KOPT-K1 (cell line): ENCODE measurements at regions not wholly inside any gene's neighbourhood (a gene's known extent, or its start where the extent isn't known, plus 50 kb on each side); places are given as distances from the start of the nearest gene placed in this dataset.
"Not testable (repeated sequence)": the region's sequence is repeated elsewhere in the genome, so short reads cannot be mapped to it uniquely, and the experiment has no call there.

Experiments
- H3K27ac ChIP-seq: fragments of 200-600 bp; sonication (generic); 2 replicates; pipeline ENCODE4 v1.5.1; 2016; ENCODE audit warnings: antibody characterized with exemption, mild to moderate bottlenecking, low read depth, low read length; ENCODE audit not compliant: poor library complexity, severe bottlenecking
- H3K36me3 ChIP-seq: fragments of 200-600 bp; sonication (generic); 2 replicates; pipeline ENCODE4 v1.5.1; 2017; ENCODE audit warnings: antibody characterized with exemption, mild to moderate bottlenecking, low read length, moderate library complexity; ENCODE audit not compliant: insufficient read depth
- H3K9me3 ChIP-seq: fragments of 200-600 bp; sonication (generic); 2 replicates; pipeline ENCODE4 v1.5.1; 2017; ENCODE audit warnings: antibody characterized with exemption, low read length, mild to moderate bottlenecking; ENCODE audit not compliant: insufficient read depth, poor library complexity, severe bottlenecking

DNA sequence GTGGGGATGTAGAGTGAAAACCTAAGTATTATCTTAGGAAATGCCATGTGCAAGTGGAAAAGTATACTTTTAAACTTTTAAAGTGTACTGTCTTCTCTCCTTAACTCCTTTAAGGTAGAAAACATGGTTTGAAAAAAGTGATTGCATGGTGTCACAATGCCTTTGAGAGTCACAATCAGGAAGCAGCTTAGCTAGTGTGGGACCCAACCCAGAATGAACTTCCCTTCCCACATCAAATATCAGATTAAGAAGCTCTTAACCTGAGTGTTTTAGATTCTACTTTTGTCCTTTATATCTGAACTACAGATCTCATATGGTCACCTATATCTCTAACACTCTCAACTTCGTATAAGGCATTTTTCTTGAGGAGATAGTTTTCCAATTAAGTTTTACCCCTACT is 266.6 kb downstream of the KDM5D start:
- H3K9me3 ChIP-seq: peaks cover 15% of the 10 kb centered on the region
- H3K27ac ChIP-seq: peak overlapping the region; percentile 66
- no peaks in the 10 kb centered on the region for H3K36me3 ChIP-seq

DNA sequence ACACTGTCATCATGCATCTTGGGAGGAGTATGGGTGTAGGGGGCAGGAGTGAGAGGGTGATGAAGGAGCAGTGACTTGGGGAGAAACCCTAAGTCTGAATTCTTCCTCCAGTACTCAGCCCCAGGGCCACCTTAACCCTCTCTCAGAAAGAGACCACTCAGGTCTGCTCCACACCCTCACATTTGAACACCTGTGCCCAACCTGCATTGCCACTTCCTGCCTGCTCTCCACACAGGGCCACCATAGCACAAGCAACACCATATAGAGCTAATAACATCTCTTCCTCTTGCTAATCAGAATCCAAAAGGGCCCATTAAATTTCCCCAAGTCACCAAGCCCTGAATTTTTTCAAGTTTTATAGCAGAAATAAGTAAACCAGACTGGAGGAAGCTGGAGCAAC is 278.7 kb downstream of the KDM5D start:
- Histone ChIP-seq H3K36me3 (no peaks in the 10 kb centered on the region), H3K9me3 (peaks cover 10% of the 10 kb centered on the region), H3K27ac (peak overlapping the region; percentile 78)

DNA sequence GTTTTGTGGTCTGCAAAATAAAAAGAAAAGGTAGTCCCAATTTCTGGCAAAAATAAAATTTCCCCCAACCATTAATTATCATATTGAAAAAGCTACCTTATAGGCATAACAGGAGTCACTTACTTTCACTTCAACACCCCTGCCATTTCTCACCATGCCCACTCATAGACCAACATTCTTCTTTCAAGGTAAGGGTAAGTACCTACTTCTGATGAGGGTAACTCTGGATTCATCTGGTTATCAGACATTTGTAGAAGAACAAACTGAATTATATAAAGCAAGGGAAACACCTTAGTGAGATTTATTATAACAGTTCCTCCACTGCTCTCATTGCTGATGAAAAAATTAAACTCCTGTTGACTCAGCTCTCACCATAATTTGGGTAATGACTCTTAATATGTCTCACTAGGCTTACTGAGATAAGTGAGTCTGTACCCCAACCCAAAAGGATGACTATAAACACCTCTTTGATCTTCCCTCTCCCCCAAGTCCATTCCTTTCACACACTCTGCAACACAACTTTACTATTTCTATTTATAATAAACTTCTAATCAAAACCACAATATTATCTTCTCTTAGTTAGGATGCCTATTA is 287.6 kb downstream of the KDM5D start:
- H3K36me3 ChIP-seq: no peaks in the 10 kb centered on the region
- peaks cover 14% of the 10 kb centered on the region for H3K9me3 ChIP-seq
- no peak overlapping the region for H3K27ac ChIP-seq

DNA sequence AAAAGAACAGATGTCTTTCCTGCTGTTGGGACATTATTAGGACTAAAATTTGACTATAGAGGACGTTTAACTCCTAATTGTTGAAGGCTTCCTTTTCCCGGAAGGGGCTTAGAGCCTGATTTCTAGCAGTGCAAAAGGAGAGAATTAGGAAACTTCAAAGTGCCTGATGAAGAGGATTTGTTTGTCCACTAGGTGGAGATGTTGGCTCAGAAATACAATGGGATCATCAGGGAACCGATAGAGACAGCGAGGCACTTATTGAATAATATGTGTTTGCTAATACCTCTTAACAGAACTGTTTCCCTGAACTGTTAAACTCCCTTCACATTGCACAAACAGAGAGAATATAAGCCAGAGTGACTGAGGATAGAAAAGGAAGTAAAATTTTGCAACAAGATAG is 311.5 kb downstream of the KDM5D start:
- Histone ChIP-seq H3K36me3 (no peaks in the 10 kb centered on the region), H3K9me3 (peaks cover 35% of the 10 kb centered on the region), H3K27ac (peak overlapping the region; percentile 53)

DNA sequence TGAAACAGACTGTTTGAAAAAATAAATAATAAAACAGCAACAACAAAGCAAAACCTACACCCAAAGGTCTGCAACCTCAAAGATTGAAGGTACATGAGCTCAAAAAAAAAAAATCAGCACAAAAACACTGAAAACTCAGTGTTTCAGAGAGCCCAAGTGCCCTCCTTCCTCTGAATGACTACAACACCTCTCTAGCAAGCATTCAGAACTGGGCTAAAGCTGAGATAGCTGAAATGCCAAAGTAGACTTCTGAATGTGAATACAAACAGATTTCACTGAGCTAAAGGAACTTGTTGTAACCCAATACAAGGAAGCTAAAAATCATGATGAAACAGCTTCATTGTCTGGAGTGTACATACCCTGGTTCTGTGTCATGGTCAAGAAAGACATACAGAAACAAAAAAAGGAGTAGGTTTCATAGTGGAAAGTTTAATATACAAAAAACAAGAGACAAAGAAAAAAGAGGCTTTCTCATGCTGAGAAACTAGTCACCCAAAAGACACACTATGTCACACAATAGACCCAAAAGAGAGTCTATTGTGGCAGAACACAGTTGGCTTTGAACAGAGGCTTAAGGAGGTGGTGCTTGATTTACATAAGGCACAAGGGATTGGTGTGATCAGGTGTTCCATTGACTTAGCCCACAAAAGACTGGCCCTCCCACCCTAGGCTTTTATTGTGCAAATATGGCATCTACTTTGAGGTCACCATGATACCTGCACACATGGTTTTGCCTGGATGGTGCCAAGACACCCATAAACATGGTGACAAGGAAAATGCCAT is 316.6 kb downstream of the KDM5D start:
- Histone ChIP-seq H3K36me3 (no peaks in the 10 kb centered on the region), H3K27ac (no peak overlapping the region)

DNA sequence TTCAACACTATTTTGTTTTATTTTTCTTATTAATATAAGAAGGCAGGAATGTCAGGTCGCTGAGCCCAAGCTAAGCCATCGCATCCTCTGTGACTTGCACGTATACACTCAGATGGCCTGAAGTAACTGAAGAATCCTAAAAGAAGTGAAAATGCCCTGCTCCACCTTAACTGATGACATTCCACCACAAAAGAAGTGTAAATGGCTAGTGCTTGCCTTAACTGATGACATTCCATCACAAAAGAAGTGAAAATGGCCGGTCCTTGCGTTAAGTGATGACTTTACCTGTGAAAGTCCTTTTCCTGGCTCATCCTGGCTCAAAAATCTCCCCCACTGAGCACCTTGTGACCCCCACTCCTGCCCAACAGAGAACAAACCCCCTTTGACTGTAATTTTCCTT is 317.3 kb downstream of the KDM5D start:
- H3K27ac ChIP-seq, H3K9me3 ChIP-seq, H3K36me3 ChIP-seq: not testable (repeated sequence)

More for the DNA sequence above, 316.6 kb downstream of the KDM5D start:
- no peaks in the 10 kb centered on the region for H3K9me3 ChIP-seq

DNA sequence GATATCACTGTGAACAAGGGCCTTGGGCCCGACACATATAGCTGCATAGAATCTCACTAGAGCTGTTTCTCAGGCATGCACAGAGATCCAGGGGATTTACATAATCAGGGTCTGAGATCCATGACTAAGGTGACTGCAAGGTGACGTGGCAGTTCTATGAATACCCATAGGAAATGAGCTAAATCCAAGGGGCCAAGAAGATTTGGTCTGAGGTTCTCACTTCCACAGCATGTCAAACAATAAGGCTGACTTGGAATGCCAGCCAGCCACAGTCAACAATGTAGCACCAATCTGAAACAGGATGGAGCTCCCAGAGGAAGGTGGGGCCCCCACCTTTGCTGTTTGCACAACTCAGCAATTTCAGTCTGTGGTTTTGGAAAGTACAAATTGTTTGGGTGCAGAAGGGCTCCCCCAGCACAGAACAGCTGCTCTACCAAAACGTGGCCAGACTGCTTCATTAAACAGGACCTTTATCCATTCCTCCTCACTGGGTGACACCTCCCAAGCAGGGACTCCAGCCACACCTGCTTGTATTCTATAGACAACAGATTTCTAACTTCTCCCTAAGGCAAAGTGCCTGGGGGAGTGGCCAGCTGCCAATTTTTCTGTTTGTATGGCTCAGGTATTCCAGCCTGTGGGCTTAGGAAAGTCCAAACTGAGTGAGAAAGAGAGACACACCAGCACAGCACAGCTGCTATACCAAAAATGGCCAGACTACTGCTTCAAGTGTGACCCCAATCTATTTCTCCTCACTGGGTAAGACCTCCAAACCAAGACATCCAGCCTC is 333.4 kb downstream of the KDM5D start:
- Histone ChIP-seq H3K36me3 (no peaks in the 10 kb centered on the region), H3K27ac (no peak overlapping the region), H3K9me3 (no peaks in the 10 kb centered on the region)

DNA sequence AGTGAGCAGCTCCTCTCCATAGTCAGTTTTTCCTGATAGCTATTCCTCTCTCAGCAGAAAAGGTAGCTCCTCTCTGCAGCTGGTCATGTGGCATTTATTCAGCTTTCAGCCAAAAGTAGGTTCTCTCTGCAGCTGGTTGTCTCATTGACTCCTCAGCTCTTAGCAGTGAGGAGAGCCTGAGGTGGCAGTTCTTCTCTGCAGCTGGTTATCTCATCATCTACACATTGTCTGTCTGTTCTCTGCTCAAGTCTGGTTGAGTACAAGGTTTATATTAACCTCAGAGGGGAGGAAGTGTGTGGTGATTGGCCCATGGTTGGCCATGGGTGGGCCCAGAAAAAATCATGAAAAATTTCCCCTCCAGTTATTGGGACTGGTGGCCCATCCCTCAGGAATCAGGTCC is 338.3 kb downstream of the KDM5D start:
- no peaks in the 10 kb centered on the region for H3K36me3 ChIP-seq
- H3K9me3 ChIP-seq: no peaks in the 10 kb centered on the region
- H3K27ac ChIP-seq: peak overlapping the region; percentile 72

DNA sequence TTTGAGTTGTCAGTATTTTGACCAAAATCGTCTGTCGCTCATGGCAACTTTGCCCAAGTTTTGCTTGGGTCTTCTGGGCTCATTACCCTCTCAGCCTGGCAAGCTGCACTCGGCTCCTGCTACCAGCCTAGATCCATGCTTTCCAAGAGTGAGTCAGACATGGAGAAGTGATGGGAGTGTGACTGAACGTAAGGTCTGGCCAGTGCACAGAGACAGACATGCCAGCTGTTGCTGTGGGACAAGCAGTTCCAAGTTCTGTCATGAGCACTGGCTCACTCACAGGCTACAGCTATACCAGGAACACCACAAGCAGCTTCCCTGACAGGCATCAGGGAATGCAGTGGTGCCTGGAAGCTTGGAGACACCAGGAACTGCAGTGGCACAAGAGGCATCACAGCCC is 338.9 kb downstream of the KDM5D start:
- H3K9me3 ChIP-seq: no peaks in the 10 kb centered on the region
- peak overlapping the region; percentile 72 for H3K27ac ChIP-seq
- no peaks in the 10 kb centered on the region for H3K36me3 ChIP-seq

DNA sequence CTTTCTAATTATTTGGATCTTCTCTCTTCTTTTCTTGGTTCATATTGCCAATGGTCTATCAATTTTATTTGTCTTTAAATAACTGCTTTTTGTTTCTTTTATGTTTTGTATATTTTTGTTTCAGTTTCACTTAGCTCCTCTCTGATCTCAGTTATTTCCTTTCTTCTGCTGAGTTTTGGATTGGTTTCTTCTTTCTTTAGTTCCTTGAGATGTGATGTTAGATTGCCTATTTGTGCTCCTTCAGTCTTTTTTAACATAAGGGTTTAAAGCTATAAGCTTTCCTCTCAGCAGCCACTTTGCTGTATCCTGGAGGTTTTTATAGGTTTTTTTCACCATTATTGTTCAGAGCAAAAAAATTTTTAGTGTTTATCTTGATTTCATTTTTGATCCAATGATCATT is 351.6 kb downstream of the KDM5D start:
- Histone ChIP-seq H3K27ac (peak overlapping the region; percentile 34), H3K9me3 (peaks cover 11% of the 10 kb centered on the region), H3K36me3 (no peaks in the 10 kb centered on the region)

DNA sequence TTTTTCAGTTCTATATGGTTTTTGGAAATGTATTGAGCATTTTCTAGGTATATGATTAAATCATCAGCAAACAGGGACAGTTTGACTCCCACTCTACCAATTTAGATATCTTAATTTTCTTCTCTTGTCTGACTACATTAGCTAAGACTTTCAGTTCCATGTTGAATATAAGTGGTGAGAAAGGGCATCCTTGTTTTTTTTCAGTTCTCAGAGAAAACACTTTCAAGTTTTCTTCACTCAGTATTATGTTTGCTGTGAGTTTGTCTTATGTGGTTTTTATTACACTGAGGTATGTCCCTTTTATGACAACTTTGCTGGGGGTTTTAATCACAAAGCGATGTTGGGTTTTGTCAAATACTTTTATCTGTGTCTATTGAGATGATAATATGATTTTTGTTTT is 352.6 kb downstream of the KDM5D start:
- no peaks in the 10 kb centered on the region for H3K36me3 ChIP-seq
- peak overlapping the region; percentile 34 for H3K27ac ChIP-seq

DNA sequence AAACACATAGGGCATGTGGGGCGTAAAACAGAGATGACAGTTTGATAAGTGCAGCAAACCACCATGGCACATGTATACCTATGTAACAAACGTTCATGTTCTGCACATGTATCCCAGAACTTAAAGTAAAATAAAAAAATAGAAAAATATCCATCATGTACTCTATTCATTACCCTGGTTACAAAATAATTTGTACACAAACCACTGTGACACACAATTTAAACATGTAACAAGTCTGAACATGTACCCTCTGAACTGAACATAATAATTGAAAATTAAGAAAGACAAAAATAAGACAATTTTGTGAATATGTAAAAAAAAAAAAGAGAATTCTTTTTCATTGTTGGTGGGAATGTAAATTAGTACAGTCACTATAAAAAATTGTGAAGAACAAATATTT is 379.2 kb downstream of the KDM5D start:
- Histone ChIP-seq H3K9me3 (no peaks in the 10 kb centered on the region), H3K27ac (no peak overlapping the region), H3K36me3 (no peaks in the 10 kb centered on the region)

More for the DNA sequence above, 352.6 kb downstream of the KDM5D start:
- H3K9me3 ChIP-seq: peaks cover 11% of the 10 kb centered on the region

DNA sequence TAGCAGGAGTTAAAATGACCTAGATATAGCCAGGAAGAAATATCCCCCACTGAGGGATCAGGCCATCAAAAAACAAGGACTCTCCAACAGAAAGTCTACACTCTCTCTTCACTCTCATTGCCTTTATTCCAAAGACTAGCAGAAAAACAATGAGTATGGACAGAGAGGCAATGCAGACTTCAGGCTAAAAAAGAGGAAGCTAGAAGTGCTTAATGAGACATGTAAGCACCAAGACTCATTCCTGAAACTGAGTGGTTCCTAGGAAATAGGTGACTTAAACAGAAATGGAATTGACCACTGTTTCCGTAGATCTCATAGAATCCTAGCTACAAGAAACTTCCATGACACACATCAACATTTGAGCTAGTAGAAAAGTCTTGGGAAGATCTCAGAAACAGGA is 387.3 kb downstream of the KDM5D start:
- H3K9me3 ChIP-seq: no peaks in the 10 kb centered on the region

DNA sequence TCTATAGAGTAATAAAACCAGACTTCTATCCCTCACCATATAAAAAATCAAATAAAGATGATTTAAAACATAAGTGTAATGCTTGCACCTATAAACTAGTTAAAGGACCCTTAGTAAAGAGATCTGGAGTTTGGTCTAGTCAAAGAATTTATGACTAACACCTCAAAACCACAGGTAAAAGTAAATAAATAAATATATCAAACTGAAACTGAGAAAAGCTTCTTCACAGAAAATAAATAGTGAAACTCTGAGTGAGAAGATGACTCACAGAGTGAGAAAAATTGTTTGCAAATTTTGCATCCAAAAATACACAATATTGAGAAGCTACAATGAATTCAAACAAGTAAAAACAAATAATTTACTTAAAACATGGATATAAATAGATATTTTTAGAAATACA is 387.8 kb downstream of the KDM5D start:
- Histone ChIP-seq H3K27ac (no peak overlapping the region), H3K36me3 (no peaks in the 10 kb centered on the region), H3K9me3 (no peaks in the 10 kb centered on the region)

More for the DNA sequence above, 387.3 kb downstream of the KDM5D start:
- H3K36me3 ChIP-seq: no peaks in the 10 kb centered on the region
- H3K27ac ChIP-seq: no peak overlapping the region

DNA sequence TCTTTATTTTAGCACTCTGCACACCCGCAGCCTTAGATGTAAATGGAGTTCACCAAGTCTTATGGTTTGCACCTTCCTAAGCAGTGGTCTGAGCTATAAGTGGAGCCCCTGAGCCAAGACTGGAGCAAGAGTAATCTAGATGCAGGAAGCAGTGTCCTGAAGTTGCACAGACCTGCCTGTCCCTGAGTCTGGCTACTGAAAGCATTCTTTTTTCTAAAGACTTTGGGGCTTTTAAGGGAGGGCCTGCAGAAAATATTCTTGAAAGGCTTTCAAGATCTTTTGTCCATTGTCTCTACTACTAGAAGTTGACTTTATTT is 389.7 kb downstream of the KDM5D start:
- Histone ChIP-seq H3K36me3 (no peaks in the 10 kb centered on the region), H3K27ac (no peak overlapping the region), H3K9me3 (no peaks in the 10 kb centered on the region)
